ENCODE measurements at regions not wholly inside any gene's neighbourhood (a gene's known extent, or its start where the extent isn't known, plus 50 kb on each side); places are given as distances from the start of the nearest gene placed in this dataset.

GRCh38 chr9:126215486-126215885, 111.1 kb upstream of the MVB12B start:
- Histone ChIP-seq H3K4me3 (no peak overlapping the region), H3K27me3 (ENCODE audit: insufficient read depth, low read depth) (peaks cover 79% of the 10 kb centered on the region), H3F3A (ENCODE audit: insufficient read depth, low read depth) (no peaks in the 10 kb centered on the region), H4K20me1 (ENCODE audit: insufficient read depth) (no peaks in the 10 kb centered on the region), H3K79me2 (ENCODE audit: low read depth) (no peaks in the 10 kb centered on the region), H2AFZ (no peak overlapping the region), H3K27ac (no peak overlapping the region), H3K9me2 (ENCODE audit: insufficient read depth) (no peaks in the 10 kb centered on the region), H3K4me1 (replicated peaks; ENCODE audit: insufficient read depth) (no peaks in the 10 kb centered on the region), H3K9me3 (ENCODE audit: insufficient read depth, low read depth) (no peaks in the 10 kb centered on the region), H3K36me3 (ENCODE audit: low read depth) (no peaks in the 10 kb centered on the region), H3K4me2 (no peak overlapping the region)
- CTCF ChIA-PET, result no interaction called here
- POLR2A ChIA-PET (ENCODE audit: unreplicated experiment), result no interaction called here
- DNase-seq, result no peak
- no peak for TF ChIP-seq EZH2 (IDR thresholded peaks at IDR 0.05; ENCODE audit: low read depth)
- no peak for TF ChIP-seq CTCF (conservative IDR thresholded peaks at IDR 0.05)
- intact Hi-C loops (cut with micrococcal nuclease; ENCODE audit: unreplicated experiment), result no loop called here
- BruUV-seq (replicated peaks), result no TSS peak

GRCh38 chr9:126216826-126217225, 109.8 kb upstream of the MVB12B start:
- Histone ChIP-seq H3K79me2 (ENCODE audit: low read depth) (no peaks in the 10 kb centered on the region), H3K27ac (no peak overlapping the region), H3F3A (ENCODE audit: insufficient read depth, low read depth) (no peaks in the 10 kb centered on the region), H3K27me3 (ENCODE audit: insufficient read depth, low read depth) (peaks cover 82% of the 10 kb centered on the region), H3K9me2 (ENCODE audit: insufficient read depth) (no peaks in the 10 kb centered on the region), H3K4me3 (no peak overlapping the region), H2AFZ (no peak overlapping the region), H3K4me1 (replicated peaks; ENCODE audit: insufficient read depth) (no peaks in the 10 kb centered on the region), H3K9me3 (ENCODE audit: insufficient read depth, low read depth) (peaks cover 6% of the 10 kb centered on the region; the same call in 1 of the 2 replicates), H3K4me2 (no peak overlapping the region), H4K20me1 (ENCODE audit: insufficient read depth) (no peaks in the 10 kb centered on the region), H3K36me3 (ENCODE audit: low read depth) (no peaks in the 10 kb centered on the region)
- CTCF ChIA-PET, result no interaction called here
- POLR2A ChIA-PET (ENCODE audit: unreplicated experiment), result no interaction called here
- BruUV-seq (replicated peaks), result no TSS peak
- TF ChIP-seq CTCF (conservative IDR thresholded peaks at IDR 0.05) (no peak), EZH2 (IDR thresholded peaks at IDR 0.05; ENCODE audit: low read depth) (no peak)
- DNase-seq, result no peak
- intact Hi-C loops (cut with micrococcal nuclease; ENCODE audit: unreplicated experiment), result no loop called here

GRCh38 chr9:126217250-126217653, 109.4 kb upstream of the MVB12B start:
- Histone ChIP-seq H3K27ac (no peak overlapping the region), H3K36me3 (ENCODE audit: low read depth) (no peaks in the 10 kb centered on the region), H3K27me3 (ENCODE audit: insufficient read depth, low read depth) (peaks cover 82% of the 10 kb centered on the region), H4K20me1 (ENCODE audit: insufficient read depth) (no peaks in the 10 kb centered on the region), H3K4me2 (no peak overlapping the region), H3K4me3 (no peak overlapping the region), H3K79me2 (ENCODE audit: low read depth) (no peaks in the 10 kb centered on the region), H3K9me3 (ENCODE audit: insufficient read depth, low read depth) (peaks cover 8% of the 10 kb centered on the region; the same call in 1 of the 2 replicates), H3K9me2 (ENCODE audit: insufficient read depth) (no peaks in the 10 kb centered on the region), H3F3A (ENCODE audit: insufficient read depth, low read depth) (no peaks in the 10 kb centered on the region), H3K4me1 (replicated peaks; ENCODE audit: insufficient read depth) (no peaks in the 10 kb centered on the region), H2AFZ (no peak overlapping the region)
- ChIA-PET POLR2A (ENCODE audit: unreplicated experiment) (no interaction called here), CTCF (no interaction called here)
- BruUV-seq (replicated peaks), result no TSS peak
- no peak for DNase-seq
- intact Hi-C loops (cut with micrococcal nuclease; ENCODE audit: unreplicated experiment), result no loop called here
- TF ChIP-seq EZH2 (IDR thresholded peaks at IDR 0.05; ENCODE audit: low read depth) (no peak), CTCF (conservative IDR thresholded peaks at IDR 0.05) (no peak)
